Superior temporal gyrus (tissue), 1 donor: ENCODE measurements at regions not wholly inside any gene's neighbourhood (a gene's known extent, or its start where the extent isn't known, plus 50 kb on each side); places are given as distances from the start of the nearest gene placed in this dataset.
A peak's percentile ranks its signal among the peaks of the same experiment; 100 is the strongest.
"Not testable (repeated sequence)": the region's sequence is repeated elsewhere in the genome, so short reads cannot be mapped to it uniquely, and the experiment has no call there.

ENCODE experiments used
- DNase-seq: peaks from one replicate; pipeline ENCODE4 v3.0.0-alpha.2; 2016; ENCODE audit errors: extremely low spot score

DNA sequence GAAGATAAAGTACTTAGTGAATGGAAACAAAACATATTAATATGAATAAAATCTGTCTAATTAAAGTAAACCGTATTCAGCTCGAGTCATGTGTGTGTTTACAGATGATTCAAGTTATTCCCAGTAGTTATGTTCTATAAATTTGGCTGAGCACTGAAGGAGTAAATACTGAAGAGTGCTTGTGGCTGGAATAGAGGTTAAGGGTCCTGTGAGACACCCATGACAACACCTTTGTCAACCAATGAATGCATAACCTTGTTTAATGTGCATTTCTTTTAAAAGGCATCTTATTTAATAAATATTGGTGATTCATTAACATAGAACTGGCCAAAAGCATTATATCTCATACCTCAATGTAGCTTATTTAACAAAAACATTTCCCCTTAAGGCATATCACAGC, 577.8 kb upstream of the SLITRK5 start:
- DNase-seq, result no peak

- no peak for DNase-seq
Observed at GRCh38 chr13:87094646-87095045, 576.5 kb upstream of the SLITRK5 start.

DNA sequence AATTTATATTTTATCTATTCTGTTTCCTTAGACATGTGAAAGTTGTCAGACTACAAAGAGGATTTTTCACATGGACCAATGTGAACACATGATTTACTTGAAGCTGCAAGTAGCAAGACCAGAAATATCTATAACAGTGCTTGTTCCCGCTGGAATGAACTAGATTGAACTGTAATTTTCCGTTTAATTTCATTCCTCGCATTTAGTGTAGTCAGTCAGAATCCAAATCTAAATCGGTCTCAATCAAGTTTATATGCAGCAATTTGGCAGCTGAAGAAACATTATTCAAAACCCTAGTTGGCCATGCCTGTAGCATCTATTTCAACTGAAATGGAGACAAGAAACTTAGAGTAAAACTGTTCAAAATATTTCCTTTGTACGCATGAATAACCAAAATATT, 570.7 kb upstream of the SLITRK5 start:
- peak; percentile 24 for DNase-seq

DNA sequence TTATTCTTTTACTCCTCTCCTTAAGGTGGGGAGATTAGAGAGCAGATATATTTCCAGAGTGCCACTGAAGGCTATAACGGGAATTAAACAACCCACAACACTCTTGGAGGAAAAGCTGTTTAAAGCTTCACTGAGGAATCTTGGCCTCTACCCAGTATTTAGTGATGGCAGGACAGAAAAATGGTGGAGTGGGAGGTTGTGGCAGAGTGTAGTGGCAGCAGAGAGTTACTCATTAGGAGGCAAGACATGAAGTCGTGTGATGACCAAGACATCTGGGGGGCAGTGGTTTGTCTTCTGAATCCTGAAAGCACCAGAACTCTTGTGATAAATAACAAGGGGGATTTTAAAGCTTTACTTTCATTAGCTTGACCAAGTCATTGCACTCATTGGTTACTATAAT, 563.5 kb upstream of the SLITRK5 start:
- no peak for DNase-seq

DNA sequence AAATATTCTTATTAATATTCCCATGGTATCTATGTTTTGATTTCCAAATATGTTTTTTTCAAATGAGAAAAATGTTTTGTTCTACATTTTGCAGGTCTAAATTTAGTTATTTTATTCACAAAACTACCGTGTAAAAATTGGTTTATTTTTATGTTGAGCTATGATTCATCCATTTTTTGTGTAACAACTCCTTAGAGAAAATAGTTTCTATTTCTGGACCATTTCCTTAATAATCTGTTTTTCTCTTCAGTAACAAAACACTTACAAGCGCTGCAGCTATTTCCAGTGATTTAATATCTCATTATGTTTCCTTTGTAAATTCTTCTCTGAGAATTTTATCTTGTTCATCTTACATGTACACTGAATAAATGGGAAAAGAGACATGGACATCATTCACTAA, 550.7 kb upstream of the SLITRK5 start:
- no peak for DNase-seq

- no peak for DNase-seq
Observed at GRCh38 chr13:87122551-87122950, 548.6 kb upstream of the SLITRK5 start.

DNA sequence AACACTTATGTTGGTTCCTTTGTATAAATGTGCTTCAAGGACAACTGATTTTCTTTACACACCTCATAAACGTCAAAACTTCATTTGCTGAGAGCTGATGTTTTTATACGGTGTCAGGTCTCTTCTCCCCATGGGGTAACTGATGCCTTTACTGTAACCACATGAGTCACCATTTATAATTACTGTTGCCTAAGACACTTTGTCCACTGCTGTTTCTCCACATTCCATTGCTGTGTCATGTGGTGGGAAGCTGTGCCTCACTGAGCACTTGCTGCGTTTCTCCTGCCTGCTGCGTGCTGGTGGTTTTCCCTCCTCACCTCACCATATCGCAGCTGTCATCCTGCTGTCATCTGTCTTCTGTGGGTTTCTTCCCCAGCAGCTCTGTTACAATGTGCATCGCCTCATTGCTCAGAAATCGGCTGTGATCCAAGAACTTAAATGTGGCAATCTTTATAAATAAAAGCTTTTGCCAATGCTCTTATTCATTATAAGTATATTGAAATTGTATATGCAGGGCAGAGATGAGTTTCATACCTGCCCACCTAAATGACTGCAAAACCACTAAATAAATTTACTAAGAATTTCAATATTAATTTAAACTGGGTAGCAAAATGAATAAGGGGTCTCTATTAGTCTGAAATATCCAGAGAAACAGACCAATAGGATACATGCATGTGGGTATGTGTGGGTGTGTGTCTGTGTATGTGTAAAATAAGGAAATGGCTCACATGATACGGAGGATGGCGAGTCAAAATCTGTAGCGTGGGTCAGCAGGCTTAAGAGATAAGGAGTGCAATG, 547.0 kb upstream of the SLITRK5 start:
- no peak for DNase-seq

DNA sequence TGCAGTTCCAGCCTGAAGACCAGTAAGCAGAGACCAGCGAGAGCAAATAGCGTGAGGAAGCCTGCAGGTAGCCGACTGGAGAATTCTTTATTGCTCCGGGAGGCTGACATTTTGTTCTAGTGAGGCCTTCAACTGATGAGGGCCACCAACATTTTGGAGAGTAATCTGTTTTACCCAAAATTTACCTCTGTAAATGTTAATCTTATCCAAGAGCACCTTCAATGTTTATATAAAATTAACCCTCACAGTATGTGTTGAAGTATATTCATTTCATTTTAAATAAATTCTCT, 546.4 kb upstream of the SLITRK5 start:
- no peak for DNase-seq

GRCh38 chr13:87128036-87128435, 543.1 kb upstream of the SLITRK5 start:
- DNase-seq, result no peak

- DNase-seq, result no peak
Observed at GRCh38 chr13:87128491-87128890, 542.7 kb upstream of the SLITRK5 start.

GRCh38 chr13:87129602-87130300, 541.4 kb upstream of the SLITRK5 start:
- no peak for DNase-seq

DNA sequence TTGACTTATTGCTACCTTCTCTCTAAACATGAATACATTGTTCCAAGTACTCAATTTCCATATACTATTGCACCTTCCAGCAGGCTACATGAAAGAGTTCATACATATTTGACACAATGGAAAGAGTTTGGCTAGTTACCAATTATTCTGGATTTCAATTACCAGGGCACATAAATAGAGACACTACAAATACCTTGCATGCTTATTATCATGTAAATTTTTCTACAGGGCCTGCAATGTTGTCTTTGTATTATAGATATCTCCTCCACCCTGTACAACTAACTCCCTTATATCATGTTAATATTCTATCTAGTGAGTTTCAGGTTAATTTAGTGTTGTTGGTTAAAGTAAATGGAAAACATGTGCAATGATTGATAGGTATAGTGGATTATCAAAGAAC, 540.7 kb upstream of the SLITRK5 start:
- no peak for DNase-seq

GRCh38 chr13:87131611-87132010, 539.6 kb upstream of the SLITRK5 start:
- DNase-seq, result no peak

DNA sequence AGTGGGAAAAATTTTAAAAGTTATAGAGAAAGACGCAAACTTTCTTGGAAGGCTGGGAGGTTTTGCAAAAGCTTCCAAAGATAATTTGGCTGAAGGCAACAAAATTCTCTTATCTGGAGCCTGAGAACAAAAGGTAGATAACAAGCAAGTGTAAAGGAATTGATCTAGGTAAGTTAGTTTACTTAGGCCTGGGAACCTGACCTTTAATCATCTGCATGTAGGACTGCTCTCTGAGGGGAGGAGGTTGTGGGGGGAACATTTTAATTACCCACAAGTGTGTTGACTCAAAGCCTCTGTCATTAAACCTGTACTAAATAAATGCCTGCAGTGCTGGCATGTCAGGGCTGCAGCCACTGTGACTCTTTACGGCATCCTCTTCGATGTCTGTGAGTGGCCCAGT, 532.3 kb upstream of the SLITRK5 start:
- DNase-seq, result no peak

GRCh38 chr13:87147076-87147475, 524.1 kb upstream of the SLITRK5 start:
- no peak for DNase-seq

DNA sequence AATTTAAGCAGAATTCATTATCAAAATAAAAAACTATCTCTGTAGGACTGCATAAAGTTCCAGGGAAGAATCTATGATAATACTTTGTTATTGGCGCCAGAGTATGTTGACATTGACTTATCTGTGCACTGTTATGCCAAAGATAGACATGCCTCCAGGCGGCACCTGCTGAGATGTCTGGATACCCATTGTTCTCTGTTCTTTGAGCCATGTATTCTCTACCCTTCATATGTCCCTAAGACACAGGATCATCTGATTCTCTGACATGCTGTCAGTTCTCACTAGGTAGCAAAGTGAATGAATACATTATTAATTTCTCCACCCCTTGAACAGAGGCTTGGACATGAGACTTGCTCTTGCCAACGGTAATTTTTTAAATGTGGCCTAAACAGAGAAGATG, 517.8 kb upstream of the SLITRK5 start:
- DNase-seq, result no peak

GRCh38 chr13:87166348-87166747, 504.8 kb upstream of the SLITRK5 start:
- DNase-seq, result no peak

DNA sequence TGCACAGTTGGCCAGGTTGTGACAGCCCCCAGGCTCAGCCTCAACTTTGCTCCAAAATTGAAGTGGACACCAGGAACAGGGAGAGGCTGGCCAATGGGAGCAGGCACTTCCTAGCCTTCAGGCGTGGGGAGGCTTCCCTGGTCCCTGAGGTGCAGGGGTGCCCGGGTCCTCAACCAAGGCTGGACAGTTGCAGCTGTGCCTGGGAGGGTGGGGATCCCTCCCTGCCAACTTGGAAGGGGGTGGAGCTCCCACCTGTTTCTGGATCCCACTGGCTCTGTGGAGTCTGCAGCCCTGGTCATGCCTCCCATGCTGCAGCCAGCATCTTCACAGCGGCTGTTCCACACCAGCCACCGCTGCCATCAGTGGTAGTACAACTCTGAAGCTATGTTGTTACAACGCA, 502.8 kb upstream of the SLITRK5 start:
- DNase-seq, result no peak

DNA sequence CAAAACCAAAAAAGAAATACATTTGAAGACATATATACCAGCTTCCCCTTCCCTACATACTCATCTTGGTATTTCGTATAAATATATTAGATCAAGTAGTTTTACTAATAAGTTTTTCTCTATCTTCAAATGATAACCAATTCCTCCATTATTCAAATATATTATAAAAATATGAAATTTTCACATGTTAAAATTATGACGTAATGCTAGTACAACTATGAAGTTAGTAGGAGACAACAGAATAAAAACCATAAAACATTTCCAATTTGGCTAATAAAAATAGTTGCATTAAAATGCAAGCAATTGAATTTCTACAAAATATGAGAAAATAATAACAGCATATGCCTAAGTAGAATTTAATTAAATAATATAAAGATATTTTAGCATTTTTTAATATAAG, 501.8 kb upstream of the SLITRK5 start:
- DNase-seq, result no peak

DNA sequence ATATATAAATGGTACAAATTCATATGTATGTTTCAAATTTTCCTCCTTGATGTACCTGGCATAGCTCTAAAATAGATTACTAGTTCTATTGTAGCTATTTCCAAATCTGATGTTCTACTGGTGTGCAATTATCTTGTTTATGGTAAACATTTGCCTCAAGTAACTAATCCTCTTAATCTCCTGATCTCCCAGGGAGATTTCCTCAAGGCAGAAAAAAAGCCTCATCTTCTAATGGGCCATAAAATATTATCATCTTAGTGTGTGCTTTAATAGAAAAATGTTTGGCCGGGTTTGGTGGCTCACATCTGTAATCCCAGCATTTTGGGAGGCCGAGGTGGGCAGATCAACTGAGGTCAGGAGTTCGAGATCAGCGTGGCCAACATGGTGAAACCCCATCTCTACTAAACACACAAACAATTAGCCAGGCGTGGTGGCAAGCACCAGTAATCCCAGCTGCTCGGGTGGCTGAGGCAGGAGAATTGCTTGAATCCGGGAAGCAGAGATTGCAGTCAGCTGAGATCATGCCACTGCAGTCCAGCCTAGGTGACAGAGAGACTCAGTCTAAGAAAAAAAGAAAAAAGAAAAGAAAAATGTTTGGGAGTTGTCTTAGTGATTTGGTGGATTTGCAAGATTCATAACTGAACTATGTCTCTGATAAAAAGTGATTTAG, 498.9 kb upstream of the SLITRK5 start:
- DNase-seq, result no peak

DNA sequence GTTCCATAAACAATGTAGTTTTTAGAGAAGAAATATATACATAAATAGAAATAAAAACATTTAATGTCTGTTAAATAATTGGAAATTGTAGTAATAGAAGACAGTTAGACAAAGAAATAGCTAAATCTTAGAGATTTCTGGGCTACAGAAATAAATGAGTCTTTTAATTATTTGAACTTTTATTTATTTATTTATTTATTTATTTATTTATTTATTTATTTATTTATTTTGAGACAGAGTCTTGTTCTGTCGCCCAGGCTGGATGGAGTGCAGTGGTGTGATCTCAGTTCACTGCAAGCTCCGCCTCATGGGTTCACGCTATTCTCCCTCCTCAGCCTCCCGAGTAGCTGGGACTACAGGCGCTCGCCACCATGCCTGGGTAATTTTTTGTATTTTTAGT, 486.0 kb upstream of the SLITRK5 start:
- not testable (repeated sequence) for DNase-seq

DNA sequence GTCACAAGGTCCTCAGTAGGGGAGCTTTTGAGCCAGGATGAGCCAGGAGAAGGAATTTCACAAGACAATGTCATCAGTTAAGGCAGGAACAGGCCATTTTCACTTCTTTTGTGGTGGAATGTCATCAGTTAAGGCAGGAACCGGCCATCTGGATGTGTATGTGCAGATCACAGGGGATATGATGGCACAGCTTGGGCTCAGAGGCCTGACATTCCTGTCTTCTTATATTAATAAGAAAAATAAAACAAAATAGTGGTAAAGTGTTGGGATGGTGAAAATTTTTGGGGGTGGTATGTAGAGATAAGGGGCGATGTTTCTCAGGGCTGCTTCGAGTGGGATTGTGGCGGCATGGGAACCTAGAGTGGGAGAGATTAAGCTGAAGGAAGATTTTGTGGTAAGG, 484.5 kb upstream of the SLITRK5 start:
- DNase-seq, result not testable (repeated sequence)

GRCh38 chr13:87191485-87191884, 479.7 kb upstream of the SLITRK5 start:
- not testable (repeated sequence) for DNase-seq
